SIG-M5 treated with dmso at 0.1 percent for 504 hours (cell line): ENCODE measurements at regions not wholly inside any gene's neighbourhood (a gene's known extent, or its start where the extent isn't known, plus 50 kb on each side); places are given as distances from the start of the nearest gene placed in this dataset.
"Not testable (repeated sequence)": the region's sequence is repeated elsewhere in the genome, so short reads cannot be mapped to it uniquely, and the experiment has no call there.

Source experiments
- DNase-seq: peaks from one replicate; lab custom pipeline; 2025; ENCODE audit not compliant: unreplicated experiment; lab: John Stamatoyannopoulos, UW

GRCh38 chr7:106452031-106452851 is 167.5 kb upstream of the NAMPT start:
- no peak for DNase-seq

- DNase-seq, result no peak
These were observed 166.4 kb upstream of the NAMPT start for GRCh38 chr7:106451171-106451570.

- no peak for DNase-seq
These were observed 165.9 kb upstream of the NAMPT start for GRCh38 chr7:106450716-106451115.

- DNase-seq, result no peak
These were observed 164.4 kb upstream of the NAMPT start for GRCh38 chr7:106448992-106449859.

- no peak for DNase-seq
These were observed 163.7 kb upstream of the NAMPT start for GRCh38 chr7:106448346-106448991.

- no peak for DNase-seq
These were observed 162.6 kb upstream of the NAMPT start for GRCh38 chr7:106447318-106447847.

GRCh38 chr7:106445366-106445765 is 160.6 kb upstream of the NAMPT start:
- not testable (repeated sequence) for DNase-seq

GRCh38 chr7:106444068-106444655 is 159.4 kb upstream of the NAMPT start:
- DNase-seq, result no peak

- no peak for DNase-seq
These were observed 158.4 kb upstream of the NAMPT start for GRCh38 chr7:106443156-106443555.

GRCh38 chr7:106442476-106442875 is 157.7 kb upstream of the NAMPT start:
- DNase-seq, result no peak

GRCh38 chr7:106441343-106441742 is 156.6 kb upstream of the NAMPT start:
- DNase-seq, result not testable (repeated sequence)

- not testable (repeated sequence) for DNase-seq
These were observed 152.2 kb upstream of the NAMPT start for GRCh38 chr7:106436933-106437332.

- no peak for DNase-seq
These were observed 148.6 kb upstream of the NAMPT start for GRCh38 chr7:106433377-106433776.

GRCh38 chr7:106430535-106431455 is 146.0 kb upstream of the NAMPT start:
- no peak for DNase-seq

- no peak for DNase-seq
These were observed 145.3 kb upstream of the NAMPT start for GRCh38 chr7:106430103-106430502.

- DNase-seq, result no peak
These were observed 142.0 kb upstream of the NAMPT start for GRCh38 chr7:106426803-106427202.

- DNase-seq, result peak; percentile 97
These were observed 140.4 kb upstream of the NAMPT start for GRCh38 chr7:106425017-106425719.

- DNase-seq, result no peak
These were observed 139.8 kb upstream of the NAMPT start for GRCh38 chr7:106424476-106425016.
